IMR-90 (cell line): ENCODE measurements at regions not wholly inside any gene's neighbourhood (a gene's known extent, or its start where the extent isn't known, plus 50 kb on each side); places are given as distances from the start of the nearest gene placed in this dataset.
"Not testable (repeated sequence)": the region's sequence is repeated elsewhere in the genome, so short reads cannot be mapped to it uniquely, and the experiment has no call there.

Experiments used
- CTCF ChIP-seq: conservative IDR thresholded peaks from 2 replicates; pipeline ENCODE4 v1.5.1; 2012; ENCODE audit warnings: mild to moderate bottlenecking, low read depth, low read length, improper control_type of control experiment
- POLR2A ChIP-seq: IDR thresholded peaks from 2 replicates; pipeline ENCODE4 v1.6.1; 2012; ENCODE audit warnings: mild to moderate bottlenecking, low read depth, low read length

GRCh38 chr5:124017321-124017720 lies 505.3 kb downstream of the CSNK1G3 start:
- TF ChIP-seq CTCF, POLR2A: not testable (repeated sequence)
